Central memory CD8-positive, alpha-beta T cell (primary cell): ENCODE measurements at regions not wholly inside any gene's neighbourhood (a gene's known extent, or its start where the extent isn't known, plus 50 kb on each side); places are given as distances from the start of the nearest gene placed in this dataset.

ENCODE experiments used
- ATAC-seq: fragments of 150-1000 bp; cut with Tn5 transposase; replicated peaks from 2 replicates; pipeline ENCODE4 v1.10.0; 2022; ENCODE audit warnings: mild to moderate bottlenecking, moderate FRiP score, moderate number of reproducible peaks; ENCODE audit not compliant: poor library complexity, severe bottlenecking; ENCODE audit errors: extremely low read depth
- DNase-seq, 2 donors: peaks; one replicate each; pipeline ENCODE4 v3.0.0; 2021; ENCODE audit warnings: low spot score in 2 of 2
- H3K27ac Mint-ChIP-seq: one replicate; pipeline ENCODE4 v1.8.0; 2022; ENCODE audit warnings: low read depth, mild to moderate bottlenecking, moderate library complexity, mixed read lengths
- H3K27me3 Mint-ChIP-seq: one replicate; pipeline ENCODE4 v1.8.0; 2022; ENCODE audit warnings: mixed read lengths
- H3K36me3 Mint-ChIP-seq: one replicate; pipeline ENCODE4 v1.8.0; 2022; ENCODE audit warnings: mild to moderate bottlenecking, moderate library complexity, mixed read lengths; ENCODE audit not compliant: insufficient read depth
- H3K4me1 Mint-ChIP-seq: one replicate; pipeline ENCODE4 v1.8.0; 2022; ENCODE audit warnings: mixed read lengths
- H3K4me3 Mint-ChIP-seq: one replicate; pipeline ENCODE4 v1.8.0; 2022; ENCODE audit warnings: mild to moderate bottlenecking, moderate library complexity, mixed read lengths
- H3K9me3 Mint-ChIP-seq: one replicate; pipeline ENCODE4 v1.8.0; 2022; ENCODE audit warnings: mixed read lengths

- H3K4me3 Mint-ChIP-seq = no peak overlapping the region
- ATAC-seq (no peak), DNase-seq (no peak)
- no peak overlapping the region for H3K27ac Mint-ChIP-seq
- H3K9me3 Mint-ChIP-seq = no peaks in the 10 kb centered on the region
- no peaks in the 10 kb centered on the region for H3K27me3 Mint-ChIP-seq
- H3K4me1 Mint-ChIP-seq = no peaks in the 10 kb centered on the region
- no peaks in the 10 kb centered on the region for H3K36me3 Mint-ChIP-seq
Measured at GRCh38 chr6:47162231-47162630, 120.1 kb upstream of the ADGRF1 start.

GRCh38 chr6:47161176-47161687 is 119.1 kb upstream of the ADGRF1 start:
- Mint-ChIP-seq H3K4me3 (no peak overlapping the region), H3K27me3 (no peaks in the 10 kb centered on the region), H3K27ac (no peak overlapping the region), H3K9me3 (no peaks in the 10 kb centered on the region), H3K36me3 (no peaks in the 10 kb centered on the region), H3K4me1 (no peaks in the 10 kb centered on the region)
- ATAC-seq = no peak
- no peak for DNase-seq

GRCh38 chr6:47160702-47161101 is 118.6 kb upstream of the ADGRF1 start:
- H3K27ac Mint-ChIP-seq = no peak overlapping the region
- no peak for DNase-seq
- H3K4me1 Mint-ChIP-seq = no peaks in the 10 kb centered on the region
- H3K27me3 Mint-ChIP-seq = no peaks in the 10 kb centered on the region
- no peak overlapping the region for H3K4me3 Mint-ChIP-seq
- H3K36me3 Mint-ChIP-seq = no peaks in the 10 kb centered on the region
- no peak for ATAC-seq
- no peaks in the 10 kb centered on the region for H3K9me3 Mint-ChIP-seq

GRCh38 chr6:47159763-47160162 is 117.6 kb upstream of the ADGRF1 start:
- no peaks in the 10 kb centered on the region for H3K36me3 Mint-ChIP-seq
- H3K27me3 Mint-ChIP-seq = no peaks in the 10 kb centered on the region
- ATAC-seq = no peak
- no peak overlapping the region for H3K27ac Mint-ChIP-seq
- H3K4me1 Mint-ChIP-seq = no peaks in the 10 kb centered on the region
- no peak overlapping the region for H3K4me3 Mint-ChIP-seq
- no peaks in the 10 kb centered on the region for H3K9me3 Mint-ChIP-seq
- no peak for DNase-seq

- Mint-ChIP-seq H3K36me3 (no peaks in the 10 kb centered on the region), H3K9me3 (no peaks in the 10 kb centered on the region), H3K4me3 (no peak overlapping the region), H3K27me3 (no peaks in the 10 kb centered on the region), H3K27ac (no peak overlapping the region), H3K4me1 (no peaks in the 10 kb centered on the region)
- ATAC-seq (no peak), DNase-seq (no peak)
Measured at GRCh38 chr6:47157653-47158219, 115.6 kb upstream of the ADGRF1 start.

- H3K4me3 Mint-ChIP-seq = no peak overlapping the region
Measured at GRCh38 chr6:47157063-47157462, 114.9 kb upstream of the ADGRF1 start.

GRCh38 chr6:47156196-47156595 is 114.1 kb upstream of the ADGRF1 start:
- Mint-ChIP-seq H3K27ac (no peak overlapping the region), H3K4me1 (no peaks in the 10 kb centered on the region), H3K36me3 (no peaks in the 10 kb centered on the region), H3K27me3 (no peaks in the 10 kb centered on the region), H3K4me3 (no peak overlapping the region), H3K9me3 (no peaks in the 10 kb centered on the region)
- ATAC-seq (no peak), DNase-seq (no peak)

More at GRCh38 chr6:47157063-47157462, 114.9 kb upstream of the ADGRF1 start:
- Mint-ChIP-seq H3K27me3 (no peaks in the 10 kb centered on the region), H3K4me1 (no peaks in the 10 kb centered on the region), H3K36me3 (no peaks in the 10 kb centered on the region), H3K27ac (no peak overlapping the region), H3K9me3 (no peaks in the 10 kb centered on the region)
- DNase-seq = no peak
- no peak for ATAC-seq

- Mint-ChIP-seq H3K4me1 (no peaks in the 10 kb centered on the region), H3K9me3 (no peaks in the 10 kb centered on the region), H3K4me3 (no peak overlapping the region), H3K27me3 (peaks cover 10% of the 10 kb centered on the region), H3K36me3 (no peaks in the 10 kb centered on the region), H3K27ac (no peak overlapping the region)
- DNase-seq (no peak), ATAC-seq (no peak)
Measured at GRCh38 chr6:47153404-47153755, 111.2 kb upstream of the ADGRF1 start.

GRCh38 chr6:47152666-47153403 is 110.7 kb upstream of the ADGRF1 start:
- H3K27ac Mint-ChIP-seq = no peak overlapping the region
- no peaks in the 10 kb centered on the region for H3K4me1 Mint-ChIP-seq
- DNase-seq = no peak
- no peaks in the 10 kb centered on the region for H3K36me3 Mint-ChIP-seq
- no peak for ATAC-seq
- no peak overlapping the region for H3K4me3 Mint-ChIP-seq
- H3K9me3 Mint-ChIP-seq = no peaks in the 10 kb centered on the region
- H3K27me3 Mint-ChIP-seq = peaks cover 10% of the 10 kb centered on the region

GRCh38 chr6:47151232-47151898 is 109.2 kb upstream of the ADGRF1 start:
- no peak overlapping the region for H3K27ac Mint-ChIP-seq
- H3K27me3 Mint-ChIP-seq = peaks cover 23% of the 10 kb centered on the region
- H3K4me1 Mint-ChIP-seq = no peaks in the 10 kb centered on the region

GRCh38 chr6:47149554-47149953 is 107.4 kb upstream of the ADGRF1 start:
- H3K4me3 Mint-ChIP-seq = no peak overlapping the region
- H3K4me1 Mint-ChIP-seq = no peaks in the 10 kb centered on the region
- H3K27me3 Mint-ChIP-seq = peaks cover 23% of the 10 kb centered on the region
- no peaks in the 10 kb centered on the region for H3K9me3 Mint-ChIP-seq
- no peak for DNase-seq
- ATAC-seq = no peak
- H3K27ac Mint-ChIP-seq = no peak overlapping the region
- H3K36me3 Mint-ChIP-seq = no peaks in the 10 kb centered on the region

More at GRCh38 chr6:47151232-47151898, 109.2 kb upstream of the ADGRF1 start:
- no peak for ATAC-seq
- no peak overlapping the region for H3K4me3 Mint-ChIP-seq
- H3K36me3 Mint-ChIP-seq = no peaks in the 10 kb centered on the region
- H3K9me3 Mint-ChIP-seq = no peaks in the 10 kb centered on the region
- DNase-seq = no peak

GRCh38 chr6:47149066-47149465 is 106.9 kb upstream of the ADGRF1 start:
- Mint-ChIP-seq H3K4me3 (no peak overlapping the region), H3K27me3 (peaks cover 27% of the 10 kb centered on the region), H3K9me3 (no peaks in the 10 kb centered on the region), H3K4me1 (no peaks in the 10 kb centered on the region), H3K27ac (no peak overlapping the region), H3K36me3 (no peaks in the 10 kb centered on the region)
- ATAC-seq (no peak), DNase-seq (no peak)

GRCh38 chr6:47147836-47148344 is 105.8 kb upstream of the ADGRF1 start:
- peaks cover 32% of the 10 kb centered on the region for H3K27me3 Mint-ChIP-seq
- no peaks in the 10 kb centered on the region for H3K36me3 Mint-ChIP-seq
- no peak for DNase-seq
- no peak for ATAC-seq
- no peak overlapping the region for H3K27ac Mint-ChIP-seq
- H3K9me3 Mint-ChIP-seq = no peaks in the 10 kb centered on the region
- H3K4me3 Mint-ChIP-seq = no peak overlapping the region
- H3K4me1 Mint-ChIP-seq = no peaks in the 10 kb centered on the region
